Ishikawa (cell line): ENCODE measurements at regions not wholly inside any gene's neighbourhood (a gene's known extent, or its start where the extent isn't known, plus 50 kb on each side); places are given as distances from the start of the nearest gene placed in this dataset.

ENCODE experiments used
- EP300 ChIP-seq: IDR thresholded peaks from 2 replicates; pipeline ENCODE4 v1.6.1; 2012; ENCODE audit warnings: borderline replicate concordance
- FOXM1 ChIP-seq: IDR thresholded peaks from 2 replicates; pipeline ENCODE4 v1.6.1; 2012; ENCODE audit warnings: low read depth, borderline replicate concordance
- NFIC ChIP-seq: IDR thresholded peaks from 2 replicates; pipeline ENCODE4 v1.6.1; 2012
- RAD21 ChIP-seq: IDR thresholded peaks from 2 replicates; pipeline ENCODE4 v1.6.1; 2012; ENCODE audit warnings: low read depth
- TAF1 ChIP-seq: IDR thresholded peaks from 2 replicates; pipeline ENCODE4 v1.6.1; 2012; ENCODE audit warnings: low read depth, mild to moderate bottlenecking
- YY1 ChIP-seq: IDR thresholded peaks from 2 replicates; pipeline ENCODE4 v1.6.1; 2012; ENCODE audit warnings: low read depth
- ZBTB7A ChIP-seq: IDR thresholded peaks from 2 replicates; pipeline ENCODE4 v1.6.1; 2012; ENCODE audit warnings: low read depth
- TF ChIP-seq, protein P1 (sequence below): IDR thresholded peaks from 2 replicates; pipeline ENCODE4 v1.6.1; 2012

DNA sequence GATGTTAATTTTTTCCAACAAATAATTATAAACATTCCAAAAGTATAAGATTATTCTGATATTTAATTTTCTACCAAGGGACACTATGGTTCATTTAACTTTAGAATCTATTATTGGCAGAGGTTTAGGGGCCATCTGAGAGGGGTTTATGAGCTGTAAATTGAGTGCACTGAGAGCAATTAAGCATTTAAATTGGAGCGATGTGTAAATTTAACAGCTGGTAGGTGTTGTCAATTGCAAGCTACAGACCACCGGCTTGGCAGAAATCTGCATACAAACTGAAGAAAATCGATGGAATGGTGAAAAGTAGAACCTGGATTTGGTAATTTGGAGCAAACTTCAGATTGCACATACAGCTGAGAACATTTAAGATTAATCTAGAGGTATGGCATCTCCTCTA is 55.8 kb upstream of the MTF2 start:
- TF ChIP-seq EP300 (no peak), ZBTB7A (no peak), NFIC (no peak), TAF1 (no peak), YY1 (no peak), RAD21 (no peak), FOXM1 (no peak)
- TF ChIP-seq, protein P1, sequence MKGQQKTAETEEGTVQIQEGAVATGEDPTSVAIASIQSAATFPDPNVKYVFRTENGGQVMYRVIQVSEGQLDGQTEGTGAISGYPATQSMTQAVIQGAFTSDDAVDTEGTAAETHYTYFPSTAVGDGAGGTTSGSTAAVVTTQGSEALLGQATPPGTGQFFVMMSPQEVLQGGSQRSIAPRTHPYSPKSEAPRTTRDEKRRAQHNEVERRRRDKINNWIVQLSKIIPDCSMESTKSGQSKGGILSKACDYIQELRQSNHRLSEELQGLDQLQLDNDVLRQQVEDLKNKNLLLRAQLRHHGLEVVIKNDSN: no peak
